Peyer's patch (tissue), 4 donors: ENCODE measurements at regions not wholly inside any gene's neighbourhood (a gene's known extent, or its start where the extent isn't known, plus 50 kb on each side); places are given as distances from the start of the nearest gene placed in this dataset.

Source experiments
- POLR2A ChIP-seq, 2 donors: fragments of 450-650 bp; IDR thresholded peaks; one replicate each; pipeline ENCODE4 v1.5.1; 2017; ENCODE audit warnings: antibody characterized with exemption in 2 of 2, mild to moderate bottlenecking in 2 of 2, moderate library complexity in 2 of 2
- TF ChIP-seq, protein P1 (sequence below), 6 experiments: fragments of 450-650 bp in 4 of 6; fragments of 200-600 bp in 2 of 6; sonication (generic) in 1 of 6; IDR thresholded peaks; one replicate each; pipeline ENCODE4 v1.5.1; 2017 to 2019; ENCODE audit warnings: antibody characterized with exemption in 6 of 6, mild to moderate bottlenecking in 3 of 6, moderate library complexity in 1 of 6

DNA sequence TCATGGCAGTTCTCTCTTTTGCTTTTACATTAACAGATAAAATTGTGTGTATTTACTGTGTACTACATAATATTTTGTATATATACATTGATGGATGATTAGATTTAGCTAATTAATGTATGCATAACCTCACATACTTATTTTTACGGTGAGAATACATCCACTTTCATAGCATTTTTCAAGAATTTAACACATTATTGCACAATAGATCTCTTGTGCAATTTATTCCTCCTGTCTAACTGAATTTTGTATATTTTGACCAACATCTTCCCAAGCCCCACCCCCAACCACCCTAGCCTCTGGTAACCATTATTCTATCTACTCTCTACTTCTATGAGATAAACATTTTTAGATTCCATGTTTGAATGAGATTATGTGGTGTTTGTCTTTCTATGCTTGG is 194.7 kb downstream of the RBM26 start:
- TF ChIP-seq, protein P1, sequence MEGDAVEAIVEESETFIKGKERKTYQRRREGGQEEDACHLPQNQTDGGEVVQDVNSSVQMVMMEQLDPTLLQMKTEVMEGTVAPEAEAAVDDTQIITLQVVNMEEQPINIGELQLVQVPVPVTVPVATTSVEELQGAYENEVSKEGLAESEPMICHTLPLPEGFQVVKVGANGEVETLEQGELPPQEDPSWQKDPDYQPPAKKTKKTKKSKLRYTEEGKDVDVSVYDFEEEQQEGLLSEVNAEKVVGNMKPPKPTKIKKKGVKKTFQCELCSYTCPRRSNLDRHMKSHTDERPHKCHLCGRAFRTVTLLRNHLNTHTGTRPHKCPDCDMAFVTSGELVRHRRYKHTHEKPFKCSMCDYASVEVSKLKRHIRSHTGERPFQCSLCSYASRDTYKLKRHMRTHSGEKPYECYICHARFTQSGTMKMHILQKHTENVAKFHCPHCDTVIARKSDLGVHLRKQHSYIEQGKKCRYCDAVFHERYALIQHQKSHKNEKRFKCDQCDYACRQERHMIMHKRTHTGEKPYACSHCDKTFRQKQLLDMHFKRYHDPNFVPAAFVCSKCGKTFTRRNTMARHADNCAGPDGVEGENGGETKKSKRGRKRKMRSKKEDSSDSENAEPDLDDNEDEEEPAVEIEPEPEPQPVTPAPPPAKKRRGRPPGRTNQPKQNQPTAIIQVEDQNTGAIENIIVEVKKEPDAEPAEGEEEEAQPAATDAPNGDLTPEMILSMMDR (IDR thresholded peaks at IDR 0.05): no peak
- no peak for TF ChIP-seq POLR2A (IDR thresholded peaks at IDR 0.05)
